ENCODE measurements at regions not wholly inside any gene's neighbourhood (a gene's known extent, or its start where the extent isn't known, plus 50 kb on each side); places are given as distances from the start of the nearest gene placed in this dataset.

- intact Hi-C loops (cut with DNase I) = no loop called here
- peak in 3 of 10 donors; percentile 32 to 81 (median 64) for DNase-seq
These were observed 1494.3 kb downstream of the BRD1 start for GRCh38 chr22:48333323-48333763.

GRCh38 chr22:48332438-48333322 lies 1495.0 kb downstream of the BRD1 start:
- peak in 2 of 10 donors; percentile 63 to 77 for DNase-seq

GRCh38 chr22:48331691-48332220 lies 1495.9 kb downstream of the BRD1 start:
- peak in 2 of 10 donors; percentile 42 to 63 for DNase-seq
- intact Hi-C loops (cut with DNase I) = no loop called here

More at GRCh38 chr22:48332438-48333322, 1495.0 kb downstream of the BRD1 start:
- intact Hi-C loops (cut with DNase I) = no loop called here

GRCh38 chr22:48331266-48331665 lies 1496.4 kb downstream of the BRD1 start:
- no peak for DNase-seq
- intact Hi-C loops (cut with DNase I) = no loop called here

- DNase-seq = peak in 3 of 10 donors; percentile 2 to 21 (median 19)
- intact Hi-C loops (cut with DNase I) = no loop called here
These were observed 1500.0 kb downstream of the BRD1 start for GRCh38 chr22:48327721-48328120.

- peak in 3 of 10 donors; percentile 10 to 54 (median 32) for DNase-seq
- intact Hi-C loops (cut with DNase I) = no loop called here
These were observed 1503.9 kb downstream of the BRD1 start for GRCh38 chr22:48323746-48324145.

- DNase-seq = no peak
- intact Hi-C loops (cut with DNase I) = no loop called here
These were observed 1504.8 kb downstream of the BRD1 start for GRCh38 chr22:48322907-48323306.

GRCh38 chr22:48321986-48322545 lies 1505.6 kb downstream of the BRD1 start:
- intact Hi-C loops (cut with DNase I) = no loop called here
- DNase-seq = peak in 3 of 10 donors; percentile 57 to 62 (median 60)

- intact Hi-C loops (cut with DNase I) = no loop called here
- DNase-seq = peak in 4 of 10 donors; percentile 7 to 62 (median 44)
These were observed 1506.8 kb downstream of the BRD1 start for GRCh38 chr22:48320683-48321451.

- peak in 3 of 10 donors; percentile 1 to 73 (median 20) for DNase-seq
- intact Hi-C loops (cut with DNase I) = no loop called here
These were observed 1507.5 kb downstream of the BRD1 start for GRCh38 chr22:48320048-48320682.

- intact Hi-C loops (cut with DNase I) = no loop called here
- peak in 4 of 10 donors; percentile 7 to 72 (median 48) for DNase-seq
These were observed 1508.2 kb downstream of the BRD1 start for GRCh38 chr22:48319321-48320047.

- intact Hi-C loops (cut with DNase I) = no loop called here
- DNase-seq = peak in 5 of 10 donors; percentile 4 to 88 (median 77)
These were observed 1508.9 kb downstream of the BRD1 start for GRCh38 chr22:48318575-48319320.

- DNase-seq = peak in 4 of 10 donors; percentile 3 to 60 (median 26)
- intact Hi-C loops (cut with DNase I) = no loop called here
These were observed 1509.5 kb downstream of the BRD1 start for GRCh38 chr22:48318173-48318572.

- peak in 5 of 10 donors; percentile 3 to 84 (median 61) for DNase-seq
- intact Hi-C loops (cut with DNase I) = no loop called here
These were observed 1511.1 kb downstream of the BRD1 start for GRCh38 chr22:48316257-48317250.

- intact Hi-C loops (cut with DNase I) = no loop called here
- peak in 5 of 10 donors; percentile 7 to 84 (median 71) for DNase-seq
These were observed 1512.0 kb downstream of the BRD1 start for GRCh38 chr22:48315439-48316256.

GRCh38 chr22:48314073-48314472 lies 1513.6 kb downstream of the BRD1 start:
- intact Hi-C loops (cut with DNase I) = no loop called here
- peak in 2 of 10 donors; percentile 2 to 22 for DNase-seq

Measured in posterior cingulate gyrus (tissue), 11 donors.